ENCODE measurements at regions not wholly inside any gene's neighbourhood (a gene's known extent, or its start where the extent isn't known, plus 50 kb on each side); places are given as distances from the start of the nearest gene placed in this dataset.

- TF ChIP-seq POLR2A (IDR thresholded peaks at IDR 0.05; ENCODE audit: low read length) (no peak), GATA1 (IDR thresholded peaks at IDR 0.05; ENCODE audit: low read depth, low read length) (no peak)
Observed at GRCh38 chrX:118252967-118253366, 92.9 kb upstream of the WDR44 start.
